GM10266 (cell line): ENCODE measurements at regions not wholly inside any gene's neighbourhood (a gene's known extent, or its start where the extent isn't known, plus 50 kb on each side); places are given as distances from the start of the nearest gene placed in this dataset.

Source experiments
- DNase-seq: peaks from one replicate; pipeline ENCODE4 v3.0.0; 2012; ENCODE audit errors: extremely low spot score
- TF ChIP-seq, protein P1 (sequence below): IDR thresholded peaks from 2 replicates; pipeline ENCODE4 v1.5.1; 2012; ENCODE audit warnings: mild to moderate bottlenecking, low read depth; ENCODE audit not compliant: control insufficient read depth, insufficient read depth; ENCODE audit errors: missing control alignments

DNA sequence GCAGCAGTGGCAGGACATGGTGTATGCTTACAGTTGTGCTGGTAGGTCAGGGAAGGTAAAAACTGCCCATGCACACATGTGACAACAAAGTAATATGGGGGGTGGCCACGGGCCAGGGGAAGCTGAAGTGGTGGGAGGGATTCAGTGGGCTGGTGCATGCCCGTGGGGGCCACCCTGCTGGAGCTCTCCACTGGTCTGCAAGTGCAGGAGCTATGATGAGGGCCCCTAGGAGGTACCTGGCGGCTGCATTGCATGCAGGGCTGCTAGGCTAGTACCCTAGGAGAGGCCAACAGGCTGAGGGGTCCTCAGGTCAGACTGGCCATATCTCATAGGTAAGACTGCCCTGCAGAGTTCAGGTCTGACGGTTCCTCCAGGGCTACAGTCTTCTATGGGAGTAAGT is 265.9 kb downstream of the NUP35 start:
- TF ChIP-seq, protein P1, sequence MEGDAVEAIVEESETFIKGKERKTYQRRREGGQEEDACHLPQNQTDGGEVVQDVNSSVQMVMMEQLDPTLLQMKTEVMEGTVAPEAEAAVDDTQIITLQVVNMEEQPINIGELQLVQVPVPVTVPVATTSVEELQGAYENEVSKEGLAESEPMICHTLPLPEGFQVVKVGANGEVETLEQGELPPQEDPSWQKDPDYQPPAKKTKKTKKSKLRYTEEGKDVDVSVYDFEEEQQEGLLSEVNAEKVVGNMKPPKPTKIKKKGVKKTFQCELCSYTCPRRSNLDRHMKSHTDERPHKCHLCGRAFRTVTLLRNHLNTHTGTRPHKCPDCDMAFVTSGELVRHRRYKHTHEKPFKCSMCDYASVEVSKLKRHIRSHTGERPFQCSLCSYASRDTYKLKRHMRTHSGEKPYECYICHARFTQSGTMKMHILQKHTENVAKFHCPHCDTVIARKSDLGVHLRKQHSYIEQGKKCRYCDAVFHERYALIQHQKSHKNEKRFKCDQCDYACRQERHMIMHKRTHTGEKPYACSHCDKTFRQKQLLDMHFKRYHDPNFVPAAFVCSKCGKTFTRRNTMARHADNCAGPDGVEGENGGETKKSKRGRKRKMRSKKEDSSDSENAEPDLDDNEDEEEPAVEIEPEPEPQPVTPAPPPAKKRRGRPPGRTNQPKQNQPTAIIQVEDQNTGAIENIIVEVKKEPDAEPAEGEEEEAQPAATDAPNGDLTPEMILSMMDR, result no peak
- no peak for DNase-seq

DNA sequence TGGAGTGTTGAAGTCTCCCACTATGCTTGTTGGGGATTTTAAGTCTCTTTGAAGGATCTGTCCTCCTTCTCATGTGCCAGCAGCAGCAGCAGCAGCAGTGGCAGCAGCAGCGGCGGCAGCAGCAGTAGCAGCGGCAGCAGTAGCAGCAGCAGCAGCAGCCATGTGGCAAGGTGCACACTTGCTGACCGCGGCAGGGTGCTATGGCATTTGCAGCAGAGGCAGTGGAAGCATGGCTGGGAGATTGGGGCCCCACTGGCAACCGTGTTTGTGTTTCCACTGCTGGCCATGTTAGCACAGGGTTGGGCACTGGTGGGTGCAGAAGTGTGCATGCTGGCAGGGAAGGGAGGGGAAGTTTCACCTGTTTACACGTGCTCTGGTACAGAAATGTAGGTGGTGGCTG is 280.1 kb downstream of the NUP35 start:
- TF ChIP-seq, protein P1, result no peak
- DNase-seq, result no peak

DNA sequence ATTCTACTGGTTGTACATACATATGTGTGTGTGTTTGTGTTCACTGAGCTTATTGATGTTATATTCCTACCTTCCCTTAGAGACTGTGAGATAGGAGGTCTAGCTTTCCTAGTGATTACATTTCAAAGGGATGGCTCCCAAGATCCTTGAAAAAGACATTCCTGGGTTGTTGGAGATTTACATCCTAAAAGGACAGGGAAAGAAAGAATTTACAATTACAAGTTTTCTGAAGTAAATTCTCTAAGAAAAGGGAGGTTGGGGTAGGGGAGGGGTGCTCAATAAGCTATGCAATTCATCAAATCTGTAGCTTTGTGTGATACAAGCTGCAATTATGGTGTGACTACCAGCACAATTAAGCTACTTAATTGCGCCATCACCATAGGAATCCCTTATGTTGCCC is 284.3 kb downstream of the NUP35 start:
- DNase-seq, result no peak
- TF ChIP-seq, protein P1, result no peak

DNA sequence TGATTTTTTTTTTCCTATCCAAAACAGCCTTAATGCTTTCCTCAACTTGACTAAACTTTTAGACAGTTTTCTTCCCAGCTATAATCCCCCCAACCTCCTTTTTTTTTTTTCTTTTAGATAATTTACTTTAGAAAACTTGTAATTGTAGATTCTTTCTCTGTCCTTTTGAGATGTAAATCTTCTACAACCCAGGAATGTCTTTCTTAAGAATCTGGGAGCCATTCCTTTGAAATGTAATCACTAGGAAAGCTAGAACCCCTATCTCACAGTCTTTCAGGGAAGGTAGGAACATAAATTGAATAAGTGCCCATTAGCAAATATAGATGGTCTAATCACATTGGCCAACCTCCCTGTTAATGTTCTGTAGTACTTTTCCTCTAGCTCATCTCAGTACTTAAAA is 285.4 kb downstream of the NUP35 start:
- DNase-seq, result no peak
- TF ChIP-seq, protein P1, result no peak

DNA sequence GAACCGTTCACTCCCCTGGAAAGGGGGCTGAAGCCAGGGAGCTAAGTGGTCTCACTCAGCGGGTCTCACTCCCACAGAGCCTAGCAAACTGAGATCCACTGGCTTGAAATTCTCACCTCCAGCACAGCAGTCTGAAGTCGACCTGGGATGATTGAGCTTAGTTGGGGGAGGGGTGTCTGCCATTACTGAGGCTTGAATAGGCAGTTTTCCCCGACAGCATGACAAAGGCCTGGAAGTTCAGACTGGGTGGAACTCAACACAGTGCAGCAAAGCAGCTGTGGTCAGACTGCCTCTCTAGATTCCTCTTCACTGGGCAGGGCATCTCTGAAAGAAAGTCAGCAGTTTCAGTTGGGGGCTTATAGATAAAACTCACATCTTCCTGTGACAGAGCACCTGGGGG is 292.5 kb downstream of the NUP35 start:
- TF ChIP-seq, protein P1, result no peak
- DNase-seq, result no peak

DNA sequence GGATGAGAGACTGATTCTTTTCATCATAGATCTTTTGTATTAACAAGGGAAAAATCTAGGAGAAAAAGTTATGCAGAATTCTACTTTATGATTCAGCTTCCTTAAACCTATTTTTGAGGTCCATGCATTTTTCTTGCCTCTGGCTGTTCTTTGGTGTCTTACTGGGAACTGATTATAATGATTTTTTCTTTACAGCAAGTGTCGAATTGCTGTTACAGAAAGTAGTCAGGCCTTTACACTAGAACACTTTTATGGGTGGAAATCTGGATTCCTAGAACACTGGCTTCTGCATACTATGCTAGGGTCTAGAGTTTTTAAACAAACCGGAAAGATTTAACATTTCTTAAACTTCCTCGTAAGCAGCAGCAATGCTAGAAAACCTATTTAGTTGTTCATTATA is 302.6 kb downstream of the NUP35 start:
- no peak for DNase-seq
- TF ChIP-seq, protein P1, result no peak

DNA sequence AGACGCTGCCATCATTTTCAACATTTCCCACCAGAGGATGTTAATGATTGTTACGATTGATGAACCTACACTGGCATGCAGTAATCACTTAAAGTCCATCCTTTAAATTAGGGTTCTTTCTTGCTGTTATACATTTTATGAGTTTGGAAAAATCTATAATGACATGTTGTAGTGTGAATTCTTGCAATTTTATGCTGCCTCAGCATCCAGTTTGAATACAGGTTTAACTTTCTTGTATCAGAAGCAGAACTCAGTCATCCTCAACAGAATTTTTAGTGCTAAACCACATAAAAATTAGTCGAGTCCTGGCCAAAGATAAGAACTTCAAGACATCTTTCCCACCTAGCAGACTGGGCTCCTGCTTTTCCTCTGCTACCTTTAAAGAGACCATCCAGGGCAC is 303.3 kb downstream of the NUP35 start:
- TF ChIP-seq, protein P1, result no peak
- DNase-seq, result no peak
